H1 (cell line): ENCODE measurements at regions not wholly inside any gene's neighbourhood (a gene's known extent, or its start where the extent isn't known, plus 50 kb on each side); places are given as distances from the start of the nearest gene placed in this dataset.

Experiments used
- BACH1 ChIP-seq: IDR thresholded peaks from 2 replicates; pipeline ENCODE4 v1.6.1; 2012; ENCODE audit warnings: low read length, improper control_type of control experiment
- CBX8 ChIP-seq: fragments of 300-800, 300-1000 bp; sonication (generic); IDR thresholded peaks from 2 replicates; pipeline ENCODE4 v1.7.1; 2016; ENCODE audit warnings: low read depth, low read length, borderline replicate concordance
- CEBPB ChIP-seq: IDR thresholded peaks from 2 replicates; pipeline ENCODE4 v1.6.1; 2012; ENCODE audit warnings: low read depth, low read length
- CHD1 ChIP-seq: IDR thresholded peaks from 2 replicates; pipeline ENCODE4 v1.6.1; 2012; ENCODE audit warnings: low read depth, low read length, improper control_type of control experiment
- CHD2 ChIP-seq: IDR thresholded peaks from 2 replicates; pipeline ENCODE4 v1.6.1; 2012; ENCODE audit warnings: low read length, improper control_type of control experiment
- CREB1 ChIP-seq: IDR thresholded peaks from 2 replicates; pipeline ENCODE4 v1.6.1; 2012; ENCODE audit warnings: inconsistent platforms
- EGR1 ChIP-seq: IDR thresholded peaks from 2 replicates; pipeline ENCODE4 v1.6.1; 2011; ENCODE audit warnings: low read depth, low read length, borderline replicate concordance
- EP300 ChIP-seq, 2 experiments: IDR thresholded peaks; 1 replicate in 1 of 2; 2 replicates in 1 of 2; pipeline ENCODE4 v1.6.1; 2011 to 2012; ENCODE audit warnings: low read depth in 2 of 2, low read length in 2 of 2, mild to moderate bottlenecking in 2 of 2, borderline replicate concordance in 1 of 2, inconsistent platforms in 1 of 2, moderate library complexity in 1 of 2
- FOSL1 ChIP-seq: IDR thresholded peaks from 2 replicates; pipeline ENCODE4 v1.6.1; 2011; ENCODE audit warnings: mild to moderate bottlenecking, low read depth, low read length, moderate library complexity; ENCODE audit not compliant: insufficient read depth
- KDM1A ChIP-seq: fragments of 200-600, 300-600 bp; sonication (generic); IDR thresholded peaks from 2 replicates; pipeline ENCODE4 v1.7.1; 2016; ENCODE audit warnings: mild to moderate bottlenecking, low read length, borderline replicate concordance
- KDM5A ChIP-seq: fragments of 200-600 bp; IDR thresholded peaks from 2 replicates; pipeline ENCODE4 v1.7.1; 2012; ENCODE audit warnings: mild to moderate bottlenecking, low read length, inconsistent platforms, mixed read lengths
- POU5F1 ChIP-seq: IDR thresholded peaks from 2 replicates; pipeline ENCODE4 v1.6.1; 2011; ENCODE audit warnings: low read depth, mild to moderate bottlenecking, low read length, moderate library complexity
- RBBP5 ChIP-seq: IDR thresholded peaks from 2 replicates; pipeline ENCODE4 v1.7.1; 2012; ENCODE audit warnings: low read depth, mild to moderate bottlenecking, inconsistent platforms, low read length, moderate library complexity, borderline replicate concordance
- SIX5 ChIP-seq: IDR thresholded peaks from 2 replicates; pipeline ENCODE4 v1.6.1; 2011; ENCODE audit warnings: mild to moderate bottlenecking, low read depth, low read length
- SP1 ChIP-seq: IDR thresholded peaks from 2 replicates; pipeline ENCODE4 v1.6.1; 2011; ENCODE audit warnings: low read depth, low read length
- SRF ChIP-seq: IDR thresholded peaks from 2 replicates; pipeline ENCODE4 v1.6.1; 2011; ENCODE audit warnings: mild to moderate bottlenecking, low read depth, low read length, moderate library complexity
- SUZ12 ChIP-seq: fragments of 200-600 bp; sonication (generic); IDR thresholded peaks from 2 replicates; pipeline ENCODE4 v1.6.1; 2012; ENCODE audit warnings: mild to moderate bottlenecking, inconsistent platforms, low read length, moderate library complexity, mixed read lengths
- YY1 ChIP-seq: IDR thresholded peaks from 2 replicates; pipeline ENCODE4 v1.6.1; 2011; ENCODE audit warnings: low read depth, mild to moderate bottlenecking, low read length
- TF ChIP-seq, protein P1 (sequence below): IDR thresholded peaks from 2 replicates; pipeline ENCODE4 v1.6.1; 2012; ENCODE audit warnings: inconsistent platforms

DNA sequence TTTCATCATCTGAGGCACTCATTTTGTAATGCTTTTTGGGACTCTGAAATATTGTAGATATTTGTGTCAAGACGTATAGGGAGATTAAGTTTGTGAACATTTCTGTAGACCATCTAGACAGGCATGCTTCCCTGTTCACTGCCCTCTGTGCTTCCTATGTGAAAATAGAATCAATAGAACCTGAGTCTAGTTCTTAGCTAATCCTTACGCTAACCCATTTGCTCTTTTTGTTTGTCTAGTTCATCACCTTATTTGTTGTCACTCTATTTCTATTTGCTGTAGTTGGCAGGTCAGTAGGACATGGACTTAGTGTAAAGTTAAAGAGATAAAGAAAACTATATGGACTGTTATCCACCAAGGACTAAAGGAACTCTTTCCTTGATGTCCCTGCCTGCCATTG lies 1755.2 kb downstream of the C4orf33 start (continued):
- no peak for TF ChIP-seq KDM5A
- TF ChIP-seq CHD1, result no peak
- TF ChIP-seq CEBPB, result no peak
- TF ChIP-seq YY1, result no peak
- no peak for TF ChIP-seq SIX5
- no peak for TF ChIP-seq BACH1
- no peak for TF ChIP-seq CREB1
- TF ChIP-seq SRF, result no peak
- TF ChIP-seq EGR1, result no peak
- TF ChIP-seq SUZ12, result no peak
- TF ChIP-seq FOSL1, result no peak
- TF ChIP-seq CBX8, result no peak
- TF ChIP-seq, protein P1, sequence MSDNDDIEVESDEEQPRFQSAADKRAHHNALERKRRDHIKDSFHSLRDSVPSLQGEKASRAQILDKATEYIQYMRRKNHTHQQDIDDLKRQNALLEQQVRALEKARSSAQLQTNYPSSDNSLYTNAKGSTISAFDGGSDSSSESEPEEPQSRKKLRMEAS, result no peak
- TF ChIP-seq CHD2, result no peak
- TF ChIP-seq KDM1A, result no peak
- TF ChIP-seq RBBP5, result no peak
- no peak for TF ChIP-seq EP300 (IDR thresholded peaks at IDR 0.05; ENCODE audit: borderline replicate concordance in 1 of 2, low read depth in 2 of 2, low read length in 2 of 2)
- TF ChIP-seq POU5F1, result no peak
- no peak for TF ChIP-seq SP1
